ENCODE measurements at regions not wholly inside any gene's neighbourhood (a gene's known extent, or its start where the extent isn't known, plus 50 kb on each side); places are given as distances from the start of the nearest gene placed in this dataset.

DNA sequence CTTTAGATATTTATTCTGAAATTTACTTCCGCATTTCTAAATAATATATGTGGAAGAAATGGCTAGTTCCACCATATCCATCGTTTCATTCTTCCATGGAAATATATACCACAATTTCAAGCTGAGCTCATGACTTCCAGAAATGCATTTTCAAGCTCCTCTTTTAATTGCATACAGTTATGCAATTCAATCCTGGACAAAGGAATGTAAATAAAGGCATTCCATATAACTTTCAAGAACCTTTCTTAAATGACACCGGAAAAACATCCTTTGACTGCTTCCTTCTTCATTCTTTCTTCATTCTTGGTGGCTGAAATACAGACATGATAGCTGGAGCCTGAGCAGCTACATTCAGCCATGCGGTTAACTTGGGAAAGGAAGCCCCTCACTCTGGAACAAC lies 185.2 kb upstream of the GADL1 start:
- H3K4me3 ChIP-seq (ENCODE audit: low read depth, low read length): no peak overlapping the region
- H3K4me2 ChIP-seq (ENCODE audit: low read length): no peak overlapping the region
- no peak overlapping the region for H3K9ac ChIP-seq
- H3K79me2 ChIP-seq: no peaks in the 10 kb centered on the region
- no peaks in the 10 kb centered on the region for H3K27me3 ChIP-seq (ENCODE audit: control insufficient read depth, insufficient read depth, low read length)
- no peak overlapping the region for H2AFZ ChIP-seq
- H3K36me3 ChIP-seq (ENCODE audit: control insufficient read depth, insufficient read depth, low read length): no peaks in the 10 kb centered on the region
- H3K27ac ChIP-seq: no peak overlapping the region
- no peaks in the 10 kb centered on the region for H3K9me3 ChIP-seq (ENCODE audit: control insufficient read depth, low read length)
- peaks cover 2% of the 10 kb centered on the region for H3K4me1 ChIP-seq
- TF ChIP-seq, protein P1, sequence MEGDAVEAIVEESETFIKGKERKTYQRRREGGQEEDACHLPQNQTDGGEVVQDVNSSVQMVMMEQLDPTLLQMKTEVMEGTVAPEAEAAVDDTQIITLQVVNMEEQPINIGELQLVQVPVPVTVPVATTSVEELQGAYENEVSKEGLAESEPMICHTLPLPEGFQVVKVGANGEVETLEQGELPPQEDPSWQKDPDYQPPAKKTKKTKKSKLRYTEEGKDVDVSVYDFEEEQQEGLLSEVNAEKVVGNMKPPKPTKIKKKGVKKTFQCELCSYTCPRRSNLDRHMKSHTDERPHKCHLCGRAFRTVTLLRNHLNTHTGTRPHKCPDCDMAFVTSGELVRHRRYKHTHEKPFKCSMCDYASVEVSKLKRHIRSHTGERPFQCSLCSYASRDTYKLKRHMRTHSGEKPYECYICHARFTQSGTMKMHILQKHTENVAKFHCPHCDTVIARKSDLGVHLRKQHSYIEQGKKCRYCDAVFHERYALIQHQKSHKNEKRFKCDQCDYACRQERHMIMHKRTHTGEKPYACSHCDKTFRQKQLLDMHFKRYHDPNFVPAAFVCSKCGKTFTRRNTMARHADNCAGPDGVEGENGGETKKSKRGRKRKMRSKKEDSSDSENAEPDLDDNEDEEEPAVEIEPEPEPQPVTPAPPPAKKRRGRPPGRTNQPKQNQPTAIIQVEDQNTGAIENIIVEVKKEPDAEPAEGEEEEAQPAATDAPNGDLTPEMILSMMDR (IDR thresholded peaks at IDR 0.05): no peak

- Histone ChIP-seq H2AFZ (peak overlapping the region; percentile 57), H3K36me3 (ENCODE audit: control insufficient read depth, insufficient read depth, low read length) (no peaks in the 10 kb centered on the region), H3K4me1 (no peaks in the 10 kb centered on the region), H3K4me3 (ENCODE audit: low read depth, low read length) (no peak overlapping the region), H3K4me2 (ENCODE audit: low read length) (no peak overlapping the region), H3K27ac (no peak overlapping the region), H3K27me3 (ENCODE audit: control insufficient read depth, insufficient read depth, low read length) (no peaks in the 10 kb centered on the region), H3K9ac (no peak overlapping the region), H3K79me2 (no peaks in the 10 kb centered on the region), H3K9me3 (ENCODE audit: control insufficient read depth, low read length) (no peaks in the 10 kb centered on the region)
- TF ChIP-seq, protein P1 (IDR thresholded peaks at IDR 0.05): no peak
Measured at GRCh38 chr3:31081018-31081662, 186.7 kb upstream of the GADL1 start.

GRCh38 chr3:31086148-31086547 lies 191.7 kb upstream of the GADL1 start:
- H3K9me3 ChIP-seq (ENCODE audit: control insufficient read depth, low read length): no peaks in the 10 kb centered on the region
- H3K4me3 ChIP-seq (ENCODE audit: low read depth, low read length): no peak overlapping the region
- TF ChIP-seq, protein P1 (IDR thresholded peaks at IDR 0.05): no peak
- peaks cover 3% of the 10 kb centered on the region for H3K4me1 ChIP-seq
- no peaks in the 10 kb centered on the region for H3K36me3 ChIP-seq (ENCODE audit: control insufficient read depth, insufficient read depth, low read length)
- no peak overlapping the region for H3K4me2 ChIP-seq (ENCODE audit: low read length)
- no peak overlapping the region for H3K27ac ChIP-seq
- no peaks in the 10 kb centered on the region for H3K79me2 ChIP-seq
- peak overlapping the region; percentile 33 for H2AFZ ChIP-seq
- H3K27me3 ChIP-seq (ENCODE audit: control insufficient read depth, insufficient read depth, low read length): no peaks in the 10 kb centered on the region
- H3K9ac ChIP-seq: no peak overlapping the region

DNA sequence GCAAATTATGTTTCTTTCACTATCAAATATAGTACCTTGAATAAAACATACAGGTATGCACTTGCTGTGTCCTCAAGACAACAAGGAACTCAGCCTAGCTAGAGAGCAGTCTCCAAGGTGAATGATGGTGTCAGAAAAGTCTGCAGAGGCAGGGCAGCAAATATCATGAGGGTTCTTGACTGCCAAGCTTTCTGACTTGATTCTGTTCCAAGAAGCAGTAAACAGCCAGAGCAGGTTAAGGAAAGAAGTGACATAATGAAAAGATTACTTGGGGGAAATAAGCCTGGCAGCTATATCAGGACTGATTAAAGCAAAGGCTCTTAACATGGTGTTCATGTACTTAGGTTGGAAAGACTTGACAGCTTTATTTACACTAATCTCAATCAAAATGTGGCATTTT lies 192.2 kb upstream of the GADL1 start:
- H3K4me3 ChIP-seq (ENCODE audit: low read depth, low read length): no peak overlapping the region
- no peak overlapping the region for H3K27ac ChIP-seq
- H3K4me1 ChIP-seq: peaks cover 3% of the 10 kb centered on the region
- H3K36me3 ChIP-seq (ENCODE audit: control insufficient read depth, insufficient read depth, low read length): no peaks in the 10 kb centered on the region
- no peak overlapping the region for H3K4me2 ChIP-seq (ENCODE audit: low read length)
- H3K79me2 ChIP-seq: no peaks in the 10 kb centered on the region
- H3K27me3 ChIP-seq (ENCODE audit: control insufficient read depth, insufficient read depth, low read length): no peaks in the 10 kb centered on the region
- TF ChIP-seq, protein P1 (IDR thresholded peaks at IDR 0.05): no peak
- peak overlapping the region; percentile 33 for H2AFZ ChIP-seq
- no peak overlapping the region for H3K9ac ChIP-seq
- H3K9me3 ChIP-seq (ENCODE audit: control insufficient read depth, low read length): no peaks in the 10 kb centered on the region

DNA sequence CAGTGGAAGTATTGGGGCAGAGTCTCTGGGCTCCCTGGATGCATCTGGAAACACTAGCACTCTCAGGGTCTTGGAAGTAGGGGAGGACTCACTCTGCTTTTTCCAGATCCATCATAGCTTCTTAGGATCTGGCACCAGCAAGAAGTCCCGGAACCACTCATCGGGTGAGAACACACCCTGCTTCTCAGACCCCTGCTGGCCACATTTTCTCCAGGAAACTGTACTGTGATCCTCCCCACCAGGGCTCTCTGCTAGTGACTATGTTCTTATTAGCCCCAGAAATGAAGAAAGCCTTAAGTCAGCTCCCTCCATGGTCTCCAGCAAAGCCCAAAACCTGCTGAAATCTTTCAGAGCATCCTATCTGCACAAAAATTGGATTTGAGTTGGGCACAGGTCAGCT lies 197.3 kb upstream of the GADL1 start:
- Histone ChIP-seq H3K4me1 (peaks cover 3% of the 10 kb centered on the region), H3K9me3 (ENCODE audit: control insufficient read depth, low read length) (no peaks in the 10 kb centered on the region), H3K4me3 (ENCODE audit: low read depth, low read length) (no peak overlapping the region), H3K27ac (no peak overlapping the region), H3K36me3 (ENCODE audit: control insufficient read depth, insufficient read depth, low read length) (no peaks in the 10 kb centered on the region), H2AFZ (no peak overlapping the region), H3K27me3 (ENCODE audit: control insufficient read depth, insufficient read depth, low read length) (no peaks in the 10 kb centered on the region), H3K79me2 (no peaks in the 10 kb centered on the region), H3K9ac (no peak overlapping the region), H3K4me2 (ENCODE audit: low read length) (no peak overlapping the region)
- TF ChIP-seq, protein P1 (IDR thresholded peaks at IDR 0.05): no peak

Measured in parathyroid adenoma (tissue), 2 donors.